Ishikawa (cell line): ENCODE measurements at regions not wholly inside any gene's neighbourhood (a gene's known extent, or its start where the extent isn't known, plus 50 kb on each side); places are given as distances from the start of the nearest gene placed in this dataset.

Source experiments
- CEBPB ChIP-seq: IDR thresholded peaks from 2 replicates; pipeline ENCODE4 v1.6.1; 2012
- CREB1 ChIP-seq: IDR thresholded peaks from 2 replicates; pipeline ENCODE4 v1.6.1; 2012; ENCODE audit warnings: low read depth
- EGR1 ChIP-seq: IDR thresholded peaks from 2 replicates; pipeline ENCODE4 v1.6.1; 2012
- EP300 ChIP-seq: IDR thresholded peaks from 2 replicates; pipeline ENCODE4 v1.6.1; 2012; ENCODE audit warnings: borderline replicate concordance
- MAX ChIP-seq: IDR thresholded peaks from 2 replicates; pipeline ENCODE4 v1.6.1; 2012
- NFIC ChIP-seq: IDR thresholded peaks from 2 replicates; pipeline ENCODE4 v1.6.1; 2012
- RAD21 ChIP-seq: IDR thresholded peaks from 2 replicates; pipeline ENCODE4 v1.6.1; 2012; ENCODE audit warnings: low read depth
- REST ChIP-seq: IDR thresholded peaks from 2 replicates; pipeline ENCODE4 v1.6.1; 2012; ENCODE audit warnings: low read depth, mild to moderate bottlenecking
- ZBTB7A ChIP-seq: IDR thresholded peaks from 2 replicates; pipeline ENCODE4 v1.6.1; 2012; ENCODE audit warnings: low read depth

- TF ChIP-seq REST (no peak), MAX (no peak), ZBTB7A (no peak), CREB1 (no peak), EP300 (no peak), RAD21 (no peak), NFIC (no peak), EGR1 (no peak), CEBPB (no peak)
Observed at GRCh38 chr2:129768485-129769184, 210.8 kb upstream of the RAB6C start.
